ENCODE measurements at regions not wholly inside any gene's neighbourhood (a gene's known extent, or its start where the extent isn't known, plus 50 kb on each side); places are given as distances from the start of the nearest gene placed in this dataset.

DNA sequence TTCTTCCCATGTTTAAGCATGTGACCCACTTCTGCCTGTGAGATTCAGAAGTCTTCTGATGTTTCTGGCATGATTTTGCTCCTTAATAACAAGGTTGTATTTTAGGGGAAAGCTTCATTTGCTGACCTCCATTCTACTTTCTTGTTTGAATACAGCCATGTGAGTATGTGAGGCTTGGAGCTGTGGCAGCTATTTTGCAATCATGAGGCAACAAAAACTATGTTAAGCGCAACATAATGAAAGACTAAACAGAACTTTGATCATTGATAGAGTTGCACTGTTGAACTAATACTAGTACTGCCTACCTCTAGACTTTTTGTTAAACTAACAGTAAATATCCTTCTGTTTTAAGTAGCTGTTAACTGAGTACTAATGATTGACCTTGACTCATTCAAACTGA is 203.8 kb upstream of the FAM3C start:
- TF ChIP-seq EZH2 (IDR thresholded peaks at IDR 0.05) (no peak), POLR2AphosphoS5 (IDR thresholded peaks at IDR 0.05; ENCODE audit: borderline replicate concordance, low read depth, low read length) (no peak)

Measured in SK-N-MC (cell line).